MM.1S (cell line): ENCODE measurements at regions not wholly inside any gene's neighbourhood (a gene's known extent, or its start where the extent isn't known, plus 50 kb on each side); places are given as distances from the start of the nearest gene placed in this dataset.

Source experiments
- DNase-seq: peaks from one replicate; pipeline ENCODE4 v3.0.0-alpha.2; 2015
- H2AFZ ChIP-seq: fragments of 300-600 bp; sonication (generic); 2 replicates; pipeline ENCODE4 v1.6.0; 2016; ENCODE audit warnings: antibody characterized with exemption, low read length
- H3F3A ChIP-seq: fragments of 300-600 bp; sonication (generic); 2 replicates; pipeline ENCODE4 v1.6.1; 2016; ENCODE audit warnings: mild to moderate bottlenecking, antibody characterized with exemption, low read length, moderate library complexity, mixed read lengths; ENCODE audit not compliant: insufficient read depth
- H3K27ac ChIP-seq: fragments of 300-600 bp; sonication (generic); 2 replicates; pipeline ENCODE4 v1.5.1; 2016; ENCODE audit warnings: mild to moderate bottlenecking, low read length
- H3K27me3 ChIP-seq: fragments of 300-600 bp; sonication (generic); replicated peaks from 2 replicates; pipeline ENCODE4 v1.6.0; 2016; ENCODE audit warnings: low read length; ENCODE audit not compliant: insufficient read depth
- H3K36me3 ChIP-seq: fragments of 300-600 bp; sonication (generic); replicated peaks from 2 replicates; pipeline ENCODE4 v1.6.1; 2016; ENCODE audit warnings: mild to moderate bottlenecking, low read length, mixed read lengths; ENCODE audit not compliant: insufficient read depth
- H3K4me1 ChIP-seq: fragments of 300-600 bp; sonication (generic); 2 replicates; pipeline ENCODE4 v1.6.1; 2016; ENCODE audit warnings: low read length, mixed read lengths
- H3K4me2 ChIP-seq: fragments of 300-600 bp; sonication (generic); 2 replicates; pipeline ENCODE4 v1.6.0; 2016; ENCODE audit warnings: low read depth, low read length
- H3K4me3 ChIP-seq: fragments of 300-600 bp; sonication (generic); 2 replicates; pipeline ENCODE4 v1.5.1; 2016; ENCODE audit warnings: low read length, mixed read lengths
- H3K79me2 ChIP-seq: fragments of 300-600 bp; sonication (generic); 2 replicates; pipeline ENCODE4 v1.6.1; 2016; ENCODE audit warnings: mixed run types, low read length, mixed read lengths
- H3K9ac ChIP-seq: fragments of 300-600 bp; sonication (generic); 2 replicates; pipeline ENCODE4 v1.6.1; 2016; ENCODE audit warnings: low read length, mixed read lengths
- H3K9me2 ChIP-seq: fragments of 300-600 bp; sonication (generic); replicated peaks from 2 replicates; pipeline ENCODE4 v1.6.1; 2016; ENCODE audit warnings: mild to moderate bottlenecking, low read length, mixed read lengths; ENCODE audit not compliant: insufficient read depth
- H3K9me3 ChIP-seq: fragments of 300-600 bp; sonication (generic); replicated peaks from 2 replicates; pipeline ENCODE4 v1.6.1; 2016; ENCODE audit warnings: mild to moderate bottlenecking, low read length, mixed read lengths; ENCODE audit not compliant: insufficient read depth
- H4K20me1 ChIP-seq: fragments of 300-600 bp; sonication (generic); 2 replicates; pipeline ENCODE4 v1.6.1; 2016; ENCODE audit warnings: mild to moderate bottlenecking, low read length, moderate library complexity, mixed read lengths; ENCODE audit not compliant: insufficient read depth
- EZH2 ChIP-seq: fragments of 300-600 bp; sonication (generic); optimal IDR thresholded peaks from 2 replicates; pipeline ENCODE3; 2017; ENCODE audit warnings: low read depth, mild to moderate bottlenecking, antibody characterized with exemption, low read length, mixed read lengths
- EZH2phosphoT487 ChIP-seq: fragments of 300-600 bp; sonication (generic); IDR thresholded peaks from 2 replicates; pipeline ENCODE4 v1.6.1; 2018; ENCODE audit warnings: antibody characterized with exemption, low read length
- TF ChIP-seq, protein P1 (sequence below): fragments of 300-600 bp; sonication (generic); IDR thresholded peaks from 2 replicates; pipeline ENCODE4 v1.5.1; 2016; ENCODE audit warnings: antibody characterized with exemption, low read length, mixed read lengths

DNA sequence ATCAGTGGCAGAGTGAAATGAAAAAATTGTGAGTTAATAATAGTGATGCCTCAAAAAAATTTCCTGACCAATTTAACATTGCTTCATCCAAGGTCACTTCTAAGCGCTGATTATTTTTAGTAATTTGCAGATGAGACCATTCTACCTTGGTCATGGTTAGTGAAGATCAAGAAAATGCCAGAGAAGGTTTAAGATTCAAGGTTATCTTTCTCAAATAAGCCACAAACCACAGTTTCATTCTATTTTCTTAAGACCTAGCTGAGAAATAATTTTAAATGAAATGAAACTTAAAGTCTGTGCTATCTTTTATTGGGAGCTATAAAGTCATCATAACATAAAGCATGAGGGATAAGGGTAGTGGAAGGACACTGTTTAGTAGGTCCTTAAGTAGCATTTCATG is 353.9 kb upstream of the NAALADL2 start:
- 0 out of 2 replicates have a peak overlapping the region, but pooled peaks have one; percentile 1 for H3K4me2 ChIP-seq

DNA sequence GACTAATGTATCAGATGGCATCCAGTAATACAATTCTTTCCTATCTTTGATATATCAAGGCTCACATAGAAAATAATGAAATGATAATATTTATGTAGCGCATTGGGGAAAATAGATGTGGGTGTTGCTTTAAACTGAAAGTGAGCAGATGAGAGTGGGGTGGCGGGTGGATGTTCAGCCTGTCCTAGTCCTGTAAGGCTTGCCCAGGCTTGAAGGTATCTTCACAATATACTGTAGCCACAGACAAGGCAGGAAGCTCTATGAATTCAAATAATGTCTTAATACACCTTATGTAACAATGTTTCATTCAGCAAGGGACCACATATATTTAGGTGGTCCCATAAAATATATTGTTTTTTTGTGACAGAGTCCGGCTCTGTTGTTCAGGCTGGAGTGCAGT is 334.9 kb upstream of the NAALADL2 start:
- no peak overlapping the region for H3K27ac ChIP-seq
- no peak overlapping the region for H3K9ac ChIP-seq
- no peaks in the 10 kb centered on the region for H4K20me1 ChIP-seq
- H3K4me1 ChIP-seq, result no peaks in the 10 kb centered on the region
- no peaks in the 10 kb centered on the region for H3K9me3 ChIP-seq
- no peak overlapping the region for H2AFZ ChIP-seq
- no peak overlapping the region for H3K4me2 ChIP-seq
- H3K36me3 ChIP-seq, result no peaks in the 10 kb centered on the region
- TF ChIP-seq, protein P1, sequence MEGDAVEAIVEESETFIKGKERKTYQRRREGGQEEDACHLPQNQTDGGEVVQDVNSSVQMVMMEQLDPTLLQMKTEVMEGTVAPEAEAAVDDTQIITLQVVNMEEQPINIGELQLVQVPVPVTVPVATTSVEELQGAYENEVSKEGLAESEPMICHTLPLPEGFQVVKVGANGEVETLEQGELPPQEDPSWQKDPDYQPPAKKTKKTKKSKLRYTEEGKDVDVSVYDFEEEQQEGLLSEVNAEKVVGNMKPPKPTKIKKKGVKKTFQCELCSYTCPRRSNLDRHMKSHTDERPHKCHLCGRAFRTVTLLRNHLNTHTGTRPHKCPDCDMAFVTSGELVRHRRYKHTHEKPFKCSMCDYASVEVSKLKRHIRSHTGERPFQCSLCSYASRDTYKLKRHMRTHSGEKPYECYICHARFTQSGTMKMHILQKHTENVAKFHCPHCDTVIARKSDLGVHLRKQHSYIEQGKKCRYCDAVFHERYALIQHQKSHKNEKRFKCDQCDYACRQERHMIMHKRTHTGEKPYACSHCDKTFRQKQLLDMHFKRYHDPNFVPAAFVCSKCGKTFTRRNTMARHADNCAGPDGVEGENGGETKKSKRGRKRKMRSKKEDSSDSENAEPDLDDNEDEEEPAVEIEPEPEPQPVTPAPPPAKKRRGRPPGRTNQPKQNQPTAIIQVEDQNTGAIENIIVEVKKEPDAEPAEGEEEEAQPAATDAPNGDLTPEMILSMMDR, result no peak
- TF ChIP-seq EZH2phosphoT487 (no peak), EZH2 (no peak)
- H3K79me2 ChIP-seq, result no peaks in the 10 kb centered on the region
- no peaks in the 10 kb centered on the region for H3F3A ChIP-seq
- H3K27me3 ChIP-seq, result no peaks in the 10 kb centered on the region
- H3K4me3 ChIP-seq, result no peak overlapping the region
- no peak for DNase-seq
- H3K9me2 ChIP-seq, result no peaks in the 10 kb centered on the region

More for the DNA sequence above, 353.9 kb upstream of the NAALADL2 start:
- H3K27ac ChIP-seq, result no peak overlapping the region; the same call in 1 of the 2 replicates
- H3K79me2 ChIP-seq, result no peaks in the 10 kb centered on the region
- no peak overlapping the region for H3K9ac ChIP-seq
- TF ChIP-seq EZH2, result no peak
- TF ChIP-seq, protein P1, result no peak
- no peak for TF ChIP-seq EZH2phosphoT487
- no peaks in the 10 kb centered on the region for H3K36me3 ChIP-seq
- H3K4me3 ChIP-seq, result no peak overlapping the region
- H2AFZ ChIP-seq, result no peak overlapping the region
- H3K9me2 ChIP-seq, result no peaks in the 10 kb centered on the region
- DNase-seq, result peak; percentile 57
- H3K9me3 ChIP-seq, result no peaks in the 10 kb centered on the region
- H4K20me1 ChIP-seq, result no peaks in the 10 kb centered on the region
- peaks cover 12% of the 10 kb centered on the region for H3K4me1 ChIP-seq
- H3F3A ChIP-seq, result peaks cover 11% of the 10 kb centered on the region; the same call in 1 of the 2 replicates
- no peaks in the 10 kb centered on the region for H3K27me3 ChIP-seq

DNA sequence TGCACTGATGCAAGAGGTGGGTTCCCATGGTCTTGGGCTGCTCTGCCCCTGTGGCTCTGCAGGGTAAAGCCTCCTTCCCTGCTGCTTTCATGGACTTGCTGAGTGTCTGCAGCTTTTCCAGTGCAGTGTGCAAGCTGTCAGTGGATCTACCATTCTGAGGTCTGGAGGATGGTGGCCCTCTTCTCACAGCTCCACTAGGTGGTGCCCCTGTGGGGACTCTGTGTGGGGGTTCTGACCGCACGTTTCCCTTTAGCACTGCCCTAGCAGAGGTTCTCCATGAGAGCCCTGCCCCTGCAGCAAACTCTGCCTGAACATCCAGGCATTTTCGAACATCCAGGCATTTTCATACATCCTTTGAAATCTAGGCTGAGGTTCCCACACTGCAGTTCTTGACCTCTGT is 329.8 kb upstream of the NAALADL2 start:
- Histone ChIP-seq H3K4me3 (no peak overlapping the region), H3K27ac (no peak overlapping the region), H3K79me2 (no peaks in the 10 kb centered on the region), H3K9ac (no peak overlapping the region), H3F3A (no peaks in the 10 kb centered on the region), H3K4me2 (no peak overlapping the region), H3K9me3 (no peaks in the 10 kb centered on the region), H2AFZ (no peak overlapping the region), H4K20me1 (no peaks in the 10 kb centered on the region), H3K9me2 (no peaks in the 10 kb centered on the region), H3K27me3 (no peaks in the 10 kb centered on the region), H3K4me1 (no peaks in the 10 kb centered on the region), H3K36me3 (no peaks in the 10 kb centered on the region)
- no peak for DNase-seq
- TF ChIP-seq, protein P1, result no peak
- no peak for TF ChIP-seq EZH2phosphoT487
